Ovary (tissue), 3 donors: ENCODE measurements at regions not wholly inside any gene's neighbourhood (a gene's known extent, or its start where the extent isn't known, plus 50 kb on each side); places are given as distances from the start of the nearest gene placed in this dataset.

ENCODE experiments used
- POLR2A ChIP-seq: fragments of 450-650 bp; IDR thresholded peaks from one replicate; pipeline ENCODE4 v1.6.1; 2017; ENCODE audit warnings: antibody characterized with exemption, mild to moderate bottlenecking, moderate library complexity
- TF ChIP-seq, protein P1 (sequence below), 3 donors: fragments of 450-650 bp in 2 of 3; fragments of 200-600 bp in 1 of 3; IDR thresholded peaks; one replicate each; pipeline versions ENCODE4 v1.5.1 to v1.8.0; 2016 to 2022; ENCODE audit warnings: antibody characterized with exemption in 3 of 3, mild to moderate bottlenecking in 1 of 3
- donor health status: DM: no; HTN: no; CAD: no.

- TF ChIP-seq, protein P1, sequence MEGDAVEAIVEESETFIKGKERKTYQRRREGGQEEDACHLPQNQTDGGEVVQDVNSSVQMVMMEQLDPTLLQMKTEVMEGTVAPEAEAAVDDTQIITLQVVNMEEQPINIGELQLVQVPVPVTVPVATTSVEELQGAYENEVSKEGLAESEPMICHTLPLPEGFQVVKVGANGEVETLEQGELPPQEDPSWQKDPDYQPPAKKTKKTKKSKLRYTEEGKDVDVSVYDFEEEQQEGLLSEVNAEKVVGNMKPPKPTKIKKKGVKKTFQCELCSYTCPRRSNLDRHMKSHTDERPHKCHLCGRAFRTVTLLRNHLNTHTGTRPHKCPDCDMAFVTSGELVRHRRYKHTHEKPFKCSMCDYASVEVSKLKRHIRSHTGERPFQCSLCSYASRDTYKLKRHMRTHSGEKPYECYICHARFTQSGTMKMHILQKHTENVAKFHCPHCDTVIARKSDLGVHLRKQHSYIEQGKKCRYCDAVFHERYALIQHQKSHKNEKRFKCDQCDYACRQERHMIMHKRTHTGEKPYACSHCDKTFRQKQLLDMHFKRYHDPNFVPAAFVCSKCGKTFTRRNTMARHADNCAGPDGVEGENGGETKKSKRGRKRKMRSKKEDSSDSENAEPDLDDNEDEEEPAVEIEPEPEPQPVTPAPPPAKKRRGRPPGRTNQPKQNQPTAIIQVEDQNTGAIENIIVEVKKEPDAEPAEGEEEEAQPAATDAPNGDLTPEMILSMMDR (IDR thresholded peaks at IDR 0.05), result no peak
- TF ChIP-seq POLR2A, result no peak
These were observed 1284.7 kb downstream of the BRINP3 start for GRCh38 chr1:189192741-189193520.
